ENCODE measurements at regions not wholly inside any gene's neighbourhood (a gene's known extent, or its start where the extent isn't known, plus 50 kb on each side); places are given as distances from the start of the nearest gene placed in this dataset.

- Histone ChIP-seq H4K5ac (ENCODE audit: low read length) (no peak overlapping the region), H2BK120ac (ENCODE audit: low read depth, low read length) (no peak overlapping the region), H3K36me3 (ENCODE audit: control insufficient read depth, insufficient read depth, low read length) (no peaks in the 10 kb centered on the region), H3K27me3 (ENCODE audit: insufficient read depth, low read length, poor library complexity) (no peaks in the 10 kb centered on the region), H4K8ac (ENCODE audit: low read depth, low read length) (no peak overlapping the region), H2AK5ac (ENCODE audit: low read length) (no peak overlapping the region), H3K27ac (ENCODE audit: low read depth, low read length) (no peak overlapping the region), H3K4ac (ENCODE audit: low read depth, low read length) (no peak overlapping the region), H3K23ac (ENCODE audit: low read length) (no peak overlapping the region), H3K9ac (ENCODE audit: low read length) (no peak overlapping the region), H3K4me3 (ENCODE audit: low read length) (no peak overlapping the region), H3K79me1 (ENCODE audit: low read length) (no peaks in the 10 kb centered on the region), H3K4me1 (ENCODE audit: control insufficient read depth, low read depth, low read length) (no peaks in the 10 kb centered on the region), H3K79me2 (ENCODE audit: control insufficient read depth, insufficient read depth, low read length) (no peaks in the 10 kb centered on the region), H2BK5ac (ENCODE audit: low read length) (no peak overlapping the region), H3K56ac (ENCODE audit: low read length) (no peak overlapping the region), H3K4me2 (ENCODE audit: low read length) (no peak overlapping the region), H2BK15ac (replicated peaks; ENCODE audit: low read depth) (no peak overlapping the region), H3K18ac (ENCODE audit: low read length) (no peak overlapping the region)
- no CpG with 5 or more reads among the region's 2 CpGs for WGBS (ENCODE audit: extremely low coverage, insufficient coverage, low lambda C conversion rate)
- no peak for DNase-seq
Measured at GRCh38 chr7:42575171-42575570, 336.7 kb downstream of the C7orf25 start.

DNA sequence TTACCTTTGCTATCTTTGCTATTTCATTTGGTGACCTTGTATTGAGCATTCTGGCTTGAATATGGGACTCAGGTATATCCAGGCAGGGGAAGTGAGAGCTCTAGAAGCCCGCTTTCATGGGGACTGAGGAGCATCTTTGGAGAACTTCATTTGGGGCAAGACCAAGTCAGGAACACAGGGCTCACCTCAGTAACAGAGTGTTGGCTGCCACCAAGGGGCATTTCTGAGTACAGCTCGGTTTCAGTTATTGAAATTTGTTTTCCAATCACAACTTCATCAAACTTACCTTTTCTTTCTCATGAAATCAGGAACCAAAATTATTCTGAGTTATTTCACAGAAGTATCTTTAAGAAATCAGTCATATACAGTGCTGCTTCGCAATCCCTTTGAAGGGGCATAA, 337.2 kb downstream of the C7orf25 start:
- WGBS (ENCODE audit: extremely low coverage, insufficient coverage, low lambda C conversion rate), result no CpG with 5 or more reads among the region's 3 CpGs
- H2BK5ac ChIP-seq (ENCODE audit: low read length), result no peak overlapping the region
- peak; percentile 25 for DNase-seq

DNA sequence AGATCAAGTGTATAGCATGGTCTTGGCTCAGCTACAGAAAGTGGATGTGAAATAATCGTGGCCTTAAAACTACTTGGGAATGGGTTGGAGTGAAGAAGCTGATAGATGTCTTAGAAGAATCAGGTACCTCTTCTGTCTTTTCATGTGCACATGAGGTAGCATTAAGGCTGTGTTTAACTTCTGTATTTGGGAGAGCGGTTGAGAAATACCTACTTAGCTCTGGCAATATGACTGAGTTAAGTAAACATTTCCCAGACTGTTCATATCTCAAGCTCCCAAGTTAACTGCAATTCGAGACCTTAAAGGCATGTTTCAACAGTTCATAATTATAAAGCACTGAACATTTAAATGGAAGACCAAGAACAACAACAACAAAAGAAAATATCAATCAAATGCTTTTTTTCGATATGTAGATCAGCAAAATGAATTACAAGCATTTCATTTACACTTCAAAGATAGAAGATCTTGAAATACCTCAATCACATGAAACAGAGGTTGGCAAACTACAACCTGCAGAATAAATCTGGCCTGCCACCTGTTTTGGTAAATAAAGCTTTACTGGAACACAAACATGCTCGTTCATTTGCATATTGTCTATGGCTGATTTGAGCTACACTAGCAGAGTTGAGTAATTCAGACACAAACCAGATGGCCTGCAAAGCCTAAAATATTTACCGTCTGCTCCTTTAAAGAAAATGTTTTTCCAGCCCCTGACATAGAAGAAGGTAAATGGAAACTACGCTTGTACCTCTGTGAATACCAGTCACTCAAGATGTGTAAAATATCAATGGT, 337.1 kb upstream of the GLI3 start:
- Histone ChIP-seq H3K27ac (ENCODE audit: low read depth, low read length) (no peak overlapping the region), H3K79me1 (ENCODE audit: low read length) (no peaks in the 10 kb centered on the region), H3K36me3 (ENCODE audit: control insufficient read depth, insufficient read depth, low read length) (no peaks in the 10 kb centered on the region), H3K23ac (ENCODE audit: low read length) (no peak overlapping the region), H2BK5ac (ENCODE audit: low read length) (no peak overlapping the region), H2AK5ac (ENCODE audit: low read length) (no peak overlapping the region), H3K79me2 (ENCODE audit: control insufficient read depth, insufficient read depth, low read length) (no peaks in the 10 kb centered on the region), H3K18ac (ENCODE audit: low read length) (no peak overlapping the region), H2BK120ac (ENCODE audit: low read depth, low read length) (no peak overlapping the region), H3K4me2 (ENCODE audit: low read length) (no peak overlapping the region), H3K4me3 (ENCODE audit: low read length) (no peak overlapping the region), H3K9ac (ENCODE audit: low read length) (no peak overlapping the region), H4K8ac (ENCODE audit: low read depth, low read length) (no peak overlapping the region), H2BK15ac (replicated peaks; ENCODE audit: low read depth) (no peak overlapping the region), H3K4me1 (ENCODE audit: control insufficient read depth, low read depth, low read length) (no peaks in the 10 kb centered on the region), H4K5ac (ENCODE audit: low read length) (no peak overlapping the region), H3K56ac (ENCODE audit: low read length) (no peak overlapping the region), H3K4ac (ENCODE audit: low read depth, low read length) (no peak overlapping the region), H3K27me3 (ENCODE audit: insufficient read depth, low read length, poor library complexity) (no peaks in the 10 kb centered on the region)
- no peak for DNase-seq
- no CpG with 5 or more reads among the region's 7 CpGs for WGBS (ENCODE audit: extremely low coverage, insufficient coverage, low lambda C conversion rate)

More for the DNA sequence above, 337.2 kb downstream of the C7orf25 start:
- no peaks in the 10 kb centered on the region for H3K79me2 ChIP-seq (ENCODE audit: control insufficient read depth, insufficient read depth, low read length)
- H3K56ac ChIP-seq (ENCODE audit: low read length), result no peak overlapping the region
- H3K4me2 ChIP-seq (ENCODE audit: low read length), result no peak overlapping the region
- no peak overlapping the region for H2BK120ac ChIP-seq (ENCODE audit: low read depth, low read length)
- no peak overlapping the region for H3K4ac ChIP-seq (ENCODE audit: low read depth, low read length)
- H3K18ac ChIP-seq (ENCODE audit: low read length), result no peak overlapping the region
- no peaks in the 10 kb centered on the region for H3K79me1 ChIP-seq (ENCODE audit: low read length)
- no peak overlapping the region for H2BK15ac ChIP-seq (replicated peaks; ENCODE audit: low read depth)
- H4K8ac ChIP-seq (ENCODE audit: low read depth, low read length), result no peak overlapping the region
- H3K23ac ChIP-seq (ENCODE audit: low read length), result no peak overlapping the region
- H2AK5ac ChIP-seq (ENCODE audit: low read length), result no peak overlapping the region
- H3K4me1 ChIP-seq (ENCODE audit: control insufficient read depth, low read depth, low read length), result no peaks in the 10 kb centered on the region
- H3K9ac ChIP-seq (ENCODE audit: low read length), result no peak overlapping the region
- no peak overlapping the region for H3K27ac ChIP-seq (ENCODE audit: low read depth, low read length)
- no peak overlapping the region for H3K4me3 ChIP-seq (ENCODE audit: low read length)
- H3K36me3 ChIP-seq (ENCODE audit: control insufficient read depth, insufficient read depth, low read length), result no peaks in the 10 kb centered on the region
- H3K27me3 ChIP-seq (ENCODE audit: insufficient read depth, low read length, poor library complexity), result no peaks in the 10 kb centered on the region
- no peak overlapping the region for H4K5ac ChIP-seq (ENCODE audit: low read length)

DNA sequence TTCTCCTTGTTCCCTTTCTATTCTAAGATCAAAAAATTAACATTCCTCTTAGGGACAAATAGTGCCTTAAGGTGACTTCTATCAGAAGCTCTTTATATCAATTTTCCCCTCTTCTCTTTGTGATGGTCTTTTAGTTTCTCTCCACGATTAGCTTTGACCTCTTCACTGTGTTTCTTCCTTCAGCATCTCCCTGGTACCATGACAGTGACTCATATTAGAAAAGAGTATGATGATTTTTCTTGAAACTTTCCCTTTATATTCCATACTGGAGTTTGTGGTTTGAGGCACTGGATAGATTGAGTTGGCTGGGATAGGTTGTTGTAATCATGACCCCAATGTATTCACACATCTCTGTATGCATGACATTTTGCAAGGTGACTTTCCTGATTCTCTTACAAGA, 335.6 kb upstream of the GLI3 start:
- WGBS (ENCODE audit: extremely low coverage, insufficient coverage, low lambda C conversion rate), result no CpG with 5 or more reads among the region's 1 CpG
- H3K27ac ChIP-seq (ENCODE audit: low read depth, low read length), result no peak overlapping the region
- H3K4me2 ChIP-seq (ENCODE audit: low read length), result no peak overlapping the region
- DNase-seq, result no peak
- H3K56ac ChIP-seq (ENCODE audit: low read length), result no peak overlapping the region
- no peak overlapping the region for H4K8ac ChIP-seq (ENCODE audit: low read depth, low read length)
- no peak overlapping the region for H2BK5ac ChIP-seq (ENCODE audit: low read length)
- H2BK120ac ChIP-seq (ENCODE audit: low read depth, low read length), result no peak overlapping the region
- H3K79me1 ChIP-seq (ENCODE audit: low read length), result no peaks in the 10 kb centered on the region
- no peaks in the 10 kb centered on the region for H3K4me1 ChIP-seq (ENCODE audit: control insufficient read depth, low read depth, low read length)
- no peaks in the 10 kb centered on the region for H3K36me3 ChIP-seq (ENCODE audit: control insufficient read depth, insufficient read depth, low read length)
- H2BK15ac ChIP-seq (replicated peaks; ENCODE audit: low read depth), result no peak overlapping the region
- H3K4me3 ChIP-seq (ENCODE audit: low read length), result no peak overlapping the region
- H4K5ac ChIP-seq (ENCODE audit: low read length), result no peak overlapping the region
- no peak overlapping the region for H3K9ac ChIP-seq (ENCODE audit: low read length)
- H2AK5ac ChIP-seq (ENCODE audit: low read length), result no peak overlapping the region
- no peak overlapping the region for H3K4ac ChIP-seq (ENCODE audit: low read depth, low read length)
- H3K27me3 ChIP-seq (ENCODE audit: insufficient read depth, low read length, poor library complexity), result no peaks in the 10 kb centered on the region
- H3K23ac ChIP-seq (ENCODE audit: low read length), result no peak overlapping the region
- no peak overlapping the region for H3K18ac ChIP-seq (ENCODE audit: low read length)
- H3K79me2 ChIP-seq (ENCODE audit: control insufficient read depth, insufficient read depth, low read length), result no peaks in the 10 kb centered on the region

DNA sequence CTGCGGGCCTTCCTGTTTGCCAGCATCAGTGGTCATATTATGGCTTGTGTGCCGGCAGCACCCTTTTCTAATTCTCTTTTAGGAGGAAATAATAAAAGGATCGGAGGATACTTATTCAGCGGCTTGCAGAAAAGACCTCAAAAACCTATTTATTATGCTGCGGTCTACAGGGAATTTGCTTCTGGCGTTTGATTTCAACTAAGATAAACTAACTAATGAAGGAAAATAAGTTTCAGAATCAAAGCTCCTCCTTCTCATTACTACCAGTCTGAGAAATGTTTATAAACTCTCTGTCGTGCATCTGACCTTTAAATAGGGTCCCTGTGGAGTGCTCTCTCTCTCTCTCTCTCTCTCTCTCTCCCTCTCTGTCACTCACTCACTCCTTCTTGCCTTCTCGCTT, 335.0 kb upstream of the GLI3 start:
- 100% methylated on average over 1 of the region's 8 CpGs for WGBS (ENCODE audit: extremely low coverage, insufficient coverage, low lambda C conversion rate)
- H3K9ac ChIP-seq (ENCODE audit: low read length), result no peak overlapping the region
- no peak overlapping the region for H3K18ac ChIP-seq (ENCODE audit: low read length)

GRCh38 chr7:42570944-42571343, 333.9 kb upstream of the GLI3 start:
- no peak overlapping the region for H3K18ac ChIP-seq (ENCODE audit: low read length)
- H3K27ac ChIP-seq (ENCODE audit: low read depth, low read length), result no peak overlapping the region
- no peaks in the 10 kb centered on the region for H3K4me1 ChIP-seq (ENCODE audit: control insufficient read depth, low read depth, low read length)
- no peak overlapping the region for H4K8ac ChIP-seq (ENCODE audit: low read depth, low read length)
- WGBS (ENCODE audit: extremely low coverage, insufficient coverage, low lambda C conversion rate), result no CpG with 5 or more reads among the region's 2 CpGs
- H3K79me2 ChIP-seq (ENCODE audit: control insufficient read depth, insufficient read depth, low read length), result no peaks in the 10 kb centered on the region
- H3K79me1 ChIP-seq (ENCODE audit: low read length), result no peaks in the 10 kb centered on the region
- H2BK15ac ChIP-seq (replicated peaks; ENCODE audit: low read depth), result no peak overlapping the region
- H2BK120ac ChIP-seq (ENCODE audit: low read depth, low read length), result no peak overlapping the region
- H3K9ac ChIP-seq (ENCODE audit: low read length), result no peak overlapping the region
- no peak overlapping the region for H3K23ac ChIP-seq (ENCODE audit: low read length)
- H3K27me3 ChIP-seq (ENCODE audit: insufficient read depth, low read length, poor library complexity), result no peaks in the 10 kb centered on the region
- H3K4me2 ChIP-seq (ENCODE audit: low read length), result no peak overlapping the region
- no peak overlapping the region for H3K56ac ChIP-seq (ENCODE audit: low read length)
- DNase-seq, result no peak
- H3K4me3 ChIP-seq (ENCODE audit: low read length), result no peak overlapping the region
- no peak overlapping the region for H3K4ac ChIP-seq (ENCODE audit: low read depth, low read length)
- H3K36me3 ChIP-seq (ENCODE audit: control insufficient read depth, insufficient read depth, low read length), result no peaks in the 10 kb centered on the region
- no peak overlapping the region for H2AK5ac ChIP-seq (ENCODE audit: low read length)
- no peak overlapping the region for H4K5ac ChIP-seq (ENCODE audit: low read length)
- no peak overlapping the region for H2BK5ac ChIP-seq (ENCODE audit: low read length)

More for the DNA sequence above, 335.0 kb upstream of the GLI3 start:
- Histone ChIP-seq H2BK15ac (replicated peaks; ENCODE audit: low read depth) (no peak overlapping the region), H3K4me2 (ENCODE audit: low read length) (no peak overlapping the region), H2AK5ac (ENCODE audit: low read length) (no peak overlapping the region), H4K8ac (ENCODE audit: low read depth, low read length) (no peak overlapping the region), H3K27me3 (ENCODE audit: insufficient read depth, low read length, poor library complexity) (no peaks in the 10 kb centered on the region), H3K79me1 (ENCODE audit: low read length) (no peaks in the 10 kb centered on the region), H3K23ac (ENCODE audit: low read length) (no peak overlapping the region), H3K27ac (ENCODE audit: low read depth, low read length) (no peak overlapping the region), H3K36me3 (ENCODE audit: control insufficient read depth, insufficient read depth, low read length) (no peaks in the 10 kb centered on the region), H4K5ac (ENCODE audit: low read length) (no peak overlapping the region), H3K4ac (ENCODE audit: low read depth, low read length) (no peak overlapping the region), H3K4me1 (ENCODE audit: control insufficient read depth, low read depth, low read length) (no peaks in the 10 kb centered on the region), H2BK5ac (ENCODE audit: low read length) (no peak overlapping the region), H3K79me2 (ENCODE audit: control insufficient read depth, insufficient read depth, low read length) (no peaks in the 10 kb centered on the region), H3K4me3 (ENCODE audit: low read length) (no peak overlapping the region), H3K56ac (ENCODE audit: low read length) (no peak overlapping the region), H2BK120ac (ENCODE audit: low read depth, low read length) (no peak overlapping the region)
- no peak for DNase-seq

Data from mesendoderm (in vitro differentiated cells).